NCI-H526 treated with DMSO at 0.1 percent for 48 hours (cell line): ENCODE measurements at regions not wholly inside any gene's neighbourhood (a gene's known extent, or its start where the extent isn't known, plus 50 kb on each side); places are given as distances from the start of the nearest gene placed in this dataset.

ENCODE experiments used
- DNase-seq: peaks from one replicate; lab custom pipeline; 2025; lab: John Stamatoyannopoulos, UW

- DNase-seq: no peak
These were observed 273.2 kb upstream of the MPDZ start for GRCh38 chr9:13552606-13553215.

- DNase-seq: no peak
These were observed 271.0 kb upstream of the MPDZ start for GRCh38 chr9:13550519-13550918.

GRCh38 chr9:13548535-13548934, 269.0 kb upstream of the MPDZ start:
- no peak for DNase-seq

GRCh38 chr9:13535141-13535540, 255.6 kb upstream of the MPDZ start:
- DNase-seq: no peak

GRCh38 chr9:13534006-13534405, 254.5 kb upstream of the MPDZ start:
- no peak for DNase-seq

GRCh38 chr9:13532407-13532806, 252.9 kb upstream of the MPDZ start:
- DNase-seq: no peak

GRCh38 chr9:13529321-13530104, 250.0 kb upstream of the MPDZ start:
- no peak for DNase-seq

GRCh38 chr9:13524245-13524644, 244.8 kb upstream of the MPDZ start:
- DNase-seq: no peak

- DNase-seq: no peak
These were observed 240.6 kb upstream of the MPDZ start for GRCh38 chr9:13520069-13520468.

GRCh38 chr9:13513716-13514444, 234.4 kb upstream of the MPDZ start:
- DNase-seq: no peak

- DNase-seq: no peak
These were observed 233.8 kb upstream of the MPDZ start for GRCh38 chr9:13513286-13513685.

- no peak for DNase-seq
These were observed 229.2 kb upstream of the MPDZ start for GRCh38 chr9:13508681-13509080.

GRCh38 chr9:13508086-13508485, 228.6 kb upstream of the MPDZ start:
- DNase-seq: no peak

GRCh38 chr9:13505797-13506196, 226.3 kb upstream of the MPDZ start:
- no peak for DNase-seq

- DNase-seq: no peak
These were observed 224.1 kb upstream of the MPDZ start for GRCh38 chr9:13503599-13503998.

- DNase-seq: no peak
These were observed 223.0 kb upstream of the MPDZ start for GRCh38 chr9:13502484-13502883.

GRCh38 chr9:13501018-13501417, 221.5 kb upstream of the MPDZ start:
- no peak for DNase-seq

- DNase-seq: no peak
These were observed 220.5 kb upstream of the MPDZ start for GRCh38 chr9:13500034-13500433.

GRCh38 chr9:13493697-13494096, 214.2 kb upstream of the MPDZ start:
- DNase-seq: no peak

GRCh38 chr9:13491493-13492424, 212.3 kb upstream of the MPDZ start:
- DNase-seq: no peak

GRCh38 chr9:13491138-13491492, 211.6 kb upstream of the MPDZ start:
- DNase-seq: no peak

GRCh38 chr9:13487936-13488335, 208.4 kb upstream of the MPDZ start:
- no peak for DNase-seq
